HG02763 (cell line): ENCODE measurements at regions not wholly inside any gene's neighbourhood (a gene's known extent, or its start where the extent isn't known, plus 50 kb on each side); places are given as distances from the start of the nearest gene placed in this dataset.
"Not testable (repeated sequence)": the region's sequence is repeated elsewhere in the genome, so short reads cannot be mapped to it uniquely, and the experiment has no call there.

Experiments
- ATAC-seq: cut with Tn5 transposase; IDR thresholded peaks from one replicate; pipeline ENCODE4 v1.9.1; 2021; ENCODE audit warnings: mild to moderate bottlenecking, moderate library complexity; ENCODE audit not compliant: unreplicated experiment

DNA sequence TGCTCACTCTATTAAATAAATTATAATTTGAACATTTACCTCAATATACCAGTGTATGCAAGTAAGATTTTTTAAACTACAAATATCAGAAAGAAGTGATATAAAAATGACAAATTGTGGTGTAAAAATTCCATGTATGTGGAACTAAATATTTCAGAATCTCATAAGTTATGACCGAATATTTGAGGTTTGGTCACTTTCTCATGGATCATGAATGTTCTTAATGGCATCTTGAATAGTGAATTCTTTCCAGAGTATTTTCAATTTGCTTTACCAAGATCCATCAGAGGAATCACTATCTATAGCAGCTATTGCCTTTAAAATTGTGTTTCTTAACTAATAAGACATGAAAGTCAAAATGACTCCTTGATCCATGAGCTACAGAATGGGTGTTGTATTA is 950.6 kb downstream of the TBC1D32 start:
- ATAC-seq, result no peak

GRCh38 chr6:120378582-120379220 is 955.6 kb downstream of the TBC1D32 start:
- no peak for ATAC-seq

DNA sequence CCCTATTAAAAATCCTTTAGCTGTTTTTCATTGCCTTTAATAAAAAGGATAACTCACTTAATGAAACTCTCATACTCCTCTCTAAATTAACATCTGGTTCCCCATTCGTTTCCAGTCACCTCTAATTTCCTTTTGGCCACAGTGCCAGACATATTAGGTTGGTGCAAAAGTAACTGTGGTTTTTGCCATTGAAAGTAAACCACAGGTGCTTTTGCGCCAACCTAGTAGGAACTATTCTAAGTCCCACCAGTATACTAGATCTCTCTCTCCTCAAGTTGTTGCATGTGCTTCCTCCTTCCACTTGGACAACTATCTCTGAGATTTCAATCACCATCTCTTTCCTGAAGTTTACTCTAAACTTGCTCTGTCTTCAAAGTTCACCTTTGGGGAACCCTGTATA is 961.1 kb downstream of the TBC1D32 start:
- ATAC-seq, result no peak

- ATAC-seq, result no peak
Observed at GRCh38 chr6:120363429-120363828, 970.9 kb downstream of the TBC1D32 start.

- not testable (repeated sequence) for ATAC-seq
Observed at GRCh38 chr6:120358535-120358934, 975.7 kb downstream of the TBC1D32 start.

DNA sequence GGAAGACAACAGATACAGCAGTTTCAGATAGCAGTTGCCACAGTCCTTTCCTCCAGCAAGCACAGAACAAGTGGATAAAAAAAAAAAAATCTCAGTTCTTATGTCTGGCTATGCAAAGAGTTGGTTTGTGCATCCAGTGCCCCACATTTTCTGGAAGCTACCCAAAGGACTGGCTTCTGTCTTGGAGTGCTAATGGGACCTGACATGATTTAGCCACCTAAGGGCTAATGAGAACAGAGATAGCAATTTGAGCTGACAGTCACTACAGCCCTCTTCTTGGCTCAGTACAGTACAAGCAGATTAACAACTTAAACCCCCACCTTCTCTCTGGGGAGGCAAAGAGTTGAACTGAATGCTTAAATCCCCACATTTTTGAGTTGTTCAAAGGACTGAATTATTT is 976.8 kb downstream of the TBC1D32 start:
- ATAC-seq, result no peak

DNA sequence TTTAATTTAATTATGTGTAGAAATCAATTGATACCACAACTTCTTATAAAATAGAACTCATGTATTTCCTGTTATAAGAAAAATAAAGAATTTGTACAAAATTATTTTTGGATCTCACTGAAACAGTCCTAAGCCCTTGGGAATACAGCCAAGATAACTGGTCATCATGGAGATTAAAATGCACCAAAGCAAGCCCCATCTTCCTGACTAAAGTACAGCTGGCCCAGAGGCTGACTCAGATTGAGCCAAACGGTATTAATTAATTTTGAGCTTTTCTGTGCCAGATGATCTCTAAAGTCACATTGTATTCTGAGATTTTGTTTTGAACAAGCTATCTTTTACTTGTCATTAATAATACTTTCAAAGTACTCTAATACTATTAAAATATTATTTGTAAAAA is 978.5 kb downstream of the TBC1D32 start:
- no peak for ATAC-seq

DNA sequence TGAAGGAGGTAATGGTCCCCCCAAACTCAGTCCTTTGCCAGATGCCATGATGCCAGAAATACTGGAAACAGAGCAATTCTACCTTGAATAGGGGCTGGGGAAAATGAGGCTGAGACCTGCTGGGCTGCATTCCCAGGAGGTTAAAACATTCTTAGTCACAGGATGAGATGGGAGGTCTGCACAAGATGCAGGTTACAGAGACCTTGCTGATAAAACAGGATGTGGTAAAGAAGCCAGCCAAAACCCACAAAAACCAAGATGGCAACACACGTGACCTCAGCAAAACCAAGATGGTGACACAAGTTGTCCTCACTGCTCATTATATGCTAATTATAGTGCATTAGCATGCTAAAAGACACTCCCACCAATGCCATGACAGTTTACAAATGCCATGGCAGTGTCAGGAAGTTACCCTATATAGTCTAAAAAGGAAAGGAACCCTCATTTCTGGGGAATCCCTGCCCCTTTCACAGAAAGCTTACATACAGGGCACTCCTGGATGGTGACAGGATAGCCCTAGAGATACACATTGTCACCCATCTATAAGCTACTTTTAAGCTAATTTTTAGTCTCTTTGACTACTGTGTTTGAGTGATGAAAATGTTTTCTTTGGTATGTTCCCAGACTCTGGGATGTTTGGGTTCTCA is 979.7 kb downstream of the TBC1D32 start:
- ATAC-seq, result no peak

DNA sequence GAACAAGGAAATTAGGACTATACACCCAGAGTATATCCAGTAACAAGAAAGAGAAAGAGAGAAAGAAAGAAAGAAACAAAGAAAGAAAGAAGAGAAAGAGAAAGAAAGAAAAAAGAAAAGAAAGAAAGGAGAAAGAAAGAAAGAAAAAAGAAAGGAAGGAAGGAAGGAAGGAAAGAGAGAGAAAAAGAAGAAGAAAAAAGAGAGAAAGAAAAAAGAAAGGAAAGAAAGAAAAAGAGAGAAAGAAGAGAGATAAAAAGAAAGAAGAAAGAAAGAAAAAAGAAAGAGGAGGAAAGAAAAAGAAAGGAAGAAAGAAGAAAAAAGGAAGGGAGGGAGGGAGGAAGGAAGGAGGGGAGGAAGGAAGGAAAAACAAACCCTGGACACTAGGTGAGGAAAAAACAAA is 981.8 kb downstream of the TBC1D32 start:
- ATAC-seq, result no peak

DNA sequence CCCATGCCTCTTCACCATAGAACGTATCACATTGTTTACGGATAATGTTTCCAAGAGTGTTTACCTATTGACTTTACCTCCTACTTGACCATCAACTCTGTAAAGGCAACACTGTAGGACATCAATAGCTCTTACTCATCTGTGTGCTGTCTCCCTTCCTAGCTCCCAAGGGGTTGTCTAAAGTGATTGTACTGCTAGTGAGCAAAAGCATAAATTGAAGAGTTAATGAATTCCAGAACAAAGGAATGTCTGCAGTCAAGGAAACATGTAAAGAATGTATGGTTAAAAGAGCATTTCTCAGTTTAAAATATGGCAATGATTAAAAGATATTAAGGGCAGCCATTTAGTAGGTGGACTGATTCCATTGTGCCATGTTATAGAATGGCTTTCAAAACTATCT is 985.4 kb downstream of the TBC1D32 start:
- ATAC-seq, result no peak

GRCh38 chr6:120328521-120328920 is 979.0 kb upstream of the MAN1A1 start:
- ATAC-seq, result no peak

DNA sequence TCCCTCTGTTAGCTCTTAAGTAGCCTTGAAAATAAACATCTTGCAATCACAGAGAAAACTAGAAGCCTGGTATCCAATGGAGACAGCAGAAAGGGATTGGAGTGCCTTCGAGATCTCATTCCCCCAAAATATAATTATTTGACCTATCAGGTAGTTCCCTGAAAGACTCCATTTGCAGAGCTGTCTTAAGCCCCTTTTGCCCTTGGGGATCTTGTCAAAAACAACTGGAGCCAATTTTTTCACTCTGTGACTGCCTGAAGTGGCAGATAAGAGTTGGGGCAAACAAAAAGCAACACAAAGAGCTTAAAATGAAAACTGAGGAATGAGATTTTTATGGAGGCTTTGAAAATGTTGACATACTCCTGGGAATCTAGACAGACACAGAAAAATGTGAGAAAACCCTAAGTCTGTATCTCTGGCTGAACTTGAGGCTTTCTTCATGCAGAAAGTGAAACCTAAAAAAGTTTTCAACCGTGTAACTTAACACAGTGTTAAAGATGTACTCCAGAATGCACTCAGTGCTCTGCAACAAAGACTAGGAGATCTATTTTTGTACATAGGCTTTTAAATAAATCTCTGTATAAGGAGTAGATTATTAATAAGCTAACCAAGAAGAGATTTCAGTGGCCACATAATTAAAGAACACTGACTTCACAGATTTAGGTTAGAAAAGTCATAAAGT is 971.1 kb upstream of the MAN1A1 start:
- ATAC-seq, result no peak

- no peak for ATAC-seq
Observed at GRCh38 chr6:120304223-120304622, 954.7 kb upstream of the MAN1A1 start.

DNA sequence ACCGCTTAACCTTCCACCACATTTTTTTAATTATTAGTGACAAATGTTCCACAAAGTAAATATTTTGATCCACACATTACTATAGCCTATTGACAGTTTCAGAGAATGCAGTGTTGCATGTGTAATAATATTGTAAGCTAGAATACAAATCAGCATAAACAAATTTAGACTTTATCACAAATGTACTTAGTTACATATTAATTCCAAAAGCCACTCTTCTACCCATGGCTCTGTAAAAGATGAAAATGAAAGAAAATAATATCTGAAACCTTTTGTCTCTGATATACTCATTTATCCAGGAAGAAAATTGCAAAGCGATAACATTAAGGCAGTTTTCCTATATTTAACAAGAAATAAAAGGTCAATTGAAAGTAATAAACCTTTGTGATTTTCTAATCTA is 954.0 kb upstream of the MAN1A1 start:
- ATAC-seq, result no peak

- no peak for ATAC-seq
Observed at GRCh38 chr6:120302041-120302440, 952.5 kb upstream of the MAN1A1 start.

- no peak for ATAC-seq
Observed at GRCh38 chr6:120290964-120291363, 941.4 kb upstream of the MAN1A1 start.

GRCh38 chr6:120282005-120282404 is 932.4 kb upstream of the MAN1A1 start:
- no peak for ATAC-seq

- ATAC-seq, result no peak
Observed at GRCh38 chr6:120279466-120280167, 930.1 kb upstream of the MAN1A1 start.

DNA sequence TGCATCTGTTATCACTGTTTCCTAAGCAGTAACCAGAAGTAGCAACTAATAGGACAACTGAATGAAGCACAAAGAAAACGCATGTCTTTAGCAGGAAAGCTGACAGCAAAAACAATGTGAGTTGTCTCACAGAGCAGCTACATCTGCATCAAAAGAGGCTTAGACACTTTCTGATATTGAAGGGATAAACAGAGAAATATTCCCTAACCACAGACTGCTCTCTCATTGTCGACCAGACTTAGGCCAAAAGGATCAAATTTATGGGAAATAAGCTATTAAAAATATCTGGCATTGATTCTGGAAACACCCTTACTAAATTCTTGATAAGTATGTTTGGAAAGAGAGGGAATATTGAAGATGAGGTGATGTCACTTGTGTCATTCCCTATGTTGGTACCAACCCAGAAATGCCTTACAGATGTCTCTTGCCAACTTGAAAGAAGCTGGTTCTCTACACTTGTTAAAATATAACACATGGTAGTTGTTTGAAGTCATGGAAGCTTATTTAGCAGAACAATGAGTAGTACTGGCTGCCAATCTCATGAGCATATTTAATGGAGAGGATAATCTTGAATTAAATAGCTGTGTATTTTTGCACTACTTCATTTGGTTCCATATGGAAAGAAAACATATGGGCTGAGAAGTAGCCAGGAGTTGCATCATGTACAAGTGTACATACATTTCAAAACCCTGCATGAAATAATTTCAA is 929.3 kb upstream of the MAN1A1 start:
- ATAC-seq, result no peak

GRCh38 chr6:120274547-120274946 is 925.0 kb upstream of the MAN1A1 start:
- peak; percentile 83 for ATAC-seq

- ATAC-seq, result no peak
Observed at GRCh38 chr6:120273411-120273810, 923.9 kb upstream of the MAN1A1 start.
